B cell (primary cell): ENCODE measurements at regions not wholly inside any gene's neighbourhood (a gene's known extent, or its start where the extent isn't known, plus 50 kb on each side); places are given as distances from the start of the nearest gene placed in this dataset.

Experiments used
- EZH2 ChIP-seq: IDR thresholded peaks from 2 replicates; pipeline ENCODE4 v1.6.1; 2012; ENCODE audit warnings: borderline replicate concordance, low read depth, mild to moderate bottlenecking, moderate library complexity, low read length; ENCODE audit not compliant: insufficient read depth, poor library complexity, severe bottlenecking
- TF ChIP-seq, protein P1 (sequence below): fragments of 200-600 bp; IDR thresholded peaks from one replicate; pipeline ENCODE4 v1.8.0; 2022; ENCODE audit warnings: antibody characterized with exemption, mild to moderate bottlenecking

DNA sequence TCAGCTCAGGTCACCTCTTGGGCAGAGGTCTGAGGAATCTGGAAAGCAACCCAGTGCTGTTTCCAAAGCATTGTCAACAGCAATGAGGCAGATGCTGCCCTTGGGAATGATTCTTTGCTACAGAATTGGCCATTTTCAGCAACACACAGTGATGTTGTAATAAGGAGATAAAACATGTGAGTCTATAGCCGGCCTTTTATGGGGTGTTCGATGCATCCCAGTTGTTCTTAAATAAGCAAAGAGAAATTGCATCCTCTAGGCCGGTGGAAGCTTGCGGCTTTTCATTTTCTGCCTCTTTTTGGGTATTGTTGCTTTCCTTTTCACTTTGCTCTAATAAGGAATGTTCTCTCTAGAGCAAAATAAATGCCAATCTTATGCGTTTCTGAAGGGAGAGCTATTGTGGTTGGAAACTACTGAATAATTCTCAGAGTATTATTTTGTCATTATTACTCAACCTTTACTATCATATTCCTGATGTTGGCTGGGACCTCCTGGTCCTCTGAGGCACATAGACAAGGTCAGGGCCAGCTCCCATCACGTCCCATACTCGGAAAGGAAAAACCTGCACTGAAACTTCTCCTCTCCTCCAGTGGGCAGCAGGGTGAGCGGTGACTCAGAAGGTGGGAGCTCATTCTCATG is 214.2 kb downstream of the CDH26 start:
- TF ChIP-seq, protein P1, sequence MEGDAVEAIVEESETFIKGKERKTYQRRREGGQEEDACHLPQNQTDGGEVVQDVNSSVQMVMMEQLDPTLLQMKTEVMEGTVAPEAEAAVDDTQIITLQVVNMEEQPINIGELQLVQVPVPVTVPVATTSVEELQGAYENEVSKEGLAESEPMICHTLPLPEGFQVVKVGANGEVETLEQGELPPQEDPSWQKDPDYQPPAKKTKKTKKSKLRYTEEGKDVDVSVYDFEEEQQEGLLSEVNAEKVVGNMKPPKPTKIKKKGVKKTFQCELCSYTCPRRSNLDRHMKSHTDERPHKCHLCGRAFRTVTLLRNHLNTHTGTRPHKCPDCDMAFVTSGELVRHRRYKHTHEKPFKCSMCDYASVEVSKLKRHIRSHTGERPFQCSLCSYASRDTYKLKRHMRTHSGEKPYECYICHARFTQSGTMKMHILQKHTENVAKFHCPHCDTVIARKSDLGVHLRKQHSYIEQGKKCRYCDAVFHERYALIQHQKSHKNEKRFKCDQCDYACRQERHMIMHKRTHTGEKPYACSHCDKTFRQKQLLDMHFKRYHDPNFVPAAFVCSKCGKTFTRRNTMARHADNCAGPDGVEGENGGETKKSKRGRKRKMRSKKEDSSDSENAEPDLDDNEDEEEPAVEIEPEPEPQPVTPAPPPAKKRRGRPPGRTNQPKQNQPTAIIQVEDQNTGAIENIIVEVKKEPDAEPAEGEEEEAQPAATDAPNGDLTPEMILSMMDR, result no peak
- TF ChIP-seq EZH2, result no peak
